Panc1 (cell line): ENCODE measurements at regions not wholly inside any gene's neighbourhood (a gene's known extent, or its start where the extent isn't known, plus 50 kb on each side); places are given as distances from the start of the nearest gene placed in this dataset.

Experiments used
- ATAC-seq: fragments of 200-7000 bp; cut with Tn5 transposase; 2 replicates; pipeline ENCODE4 v1.9.1; 2020; ENCODE audit warnings: mild to moderate bottlenecking, moderate library complexity
- BruUV-seq: library from RNA; stranded (reverse); fragments of 400-500 nt; replicated peaks from 2 replicates; lab custom pipeline; 2021; lab: Mats Ljungman, UMichigan
- CTCF ChIA-PET: fragments of 300-600 bp; sonication (Branson Sonifier 250); formaldehyde crosslinking; loops from one replicate; lab custom pipeline; 2022; ENCODE audit warnings: antibody characterized with exemption; lab: Charles Lee
- POLR2A ChIA-PET: fragments of 300-600 bp; sonication (Branson Sonifier 250); formaldehyde crosslinking; loops from one replicate; lab custom pipeline; 2022; ENCODE audit warnings: antibody characterized with exemption; lab: Charles Lee
- DNase-seq: peaks from one replicate; pipeline ENCODE4 v3.0.0-alpha.2; 2010; ENCODE audit warnings: low read depth, low spot score
- H3K27ac ChIP-seq: 2 replicates; pipeline ENCODE4 v1.5.1; 2011; ENCODE audit warnings: mild to moderate bottlenecking, low read length, inconsistent platforms
- H3K27me3 ChIP-seq: fragments of 200-500 bp; sonication (Bioruptor generic); 2 replicates; pipeline ENCODE4 v1.6.0; 2014; ENCODE audit warnings: low read length, inconsistent platforms; ENCODE audit not compliant: control insufficient read depth, insufficient read depth
- H3K36me3 ChIP-seq: fragments of 200-500 bp; sonication (Bioruptor generic); 2 replicates; pipeline ENCODE4 v1.5.1; 2014; ENCODE audit warnings: inconsistent platforms, mild to moderate bottlenecking, low read length, moderate library complexity; ENCODE audit not compliant: control insufficient read depth, insufficient read depth
- H3K4me1 ChIP-seq: 2 replicates; pipeline ENCODE4 v1.5.1; 2011; ENCODE audit warnings: inconsistent platforms, mild to moderate bottlenecking, low read length, moderate library complexity; ENCODE audit not compliant: control insufficient read depth, insufficient read depth
- H3K4me3 ChIP-seq, 2 experiments: 2 replicates each; pipeline ENCODE4 v1.5.1; 2011 to 2012; ENCODE audit warnings: low read depth in 2 of 2, low read length in 2 of 2, mild to moderate bottlenecking in 2 of 2, inconsistent platforms in 1 of 2, moderate library complexity in 1 of 2
- H3K9me3 ChIP-seq: fragments of 200-500 bp; sonication (Bioruptor generic); 2 replicates; pipeline ENCODE4 v1.5.1; 2014; ENCODE audit warnings: low read depth, mild to moderate bottlenecking, inconsistent platforms, low read length, moderate library complexity; ENCODE audit not compliant: control insufficient read depth, insufficient read depth
- CTCF ChIP-seq: fragments of 450-650 bp; IDR thresholded peaks from 2 replicates; pipeline ENCODE4 v1.5.1; 2017; ENCODE audit warnings: mild to moderate bottlenecking
- POLR2AphosphoS5 ChIP-seq: IDR thresholded peaks from 2 replicates; pipeline ENCODE4 v1.6.1; 2012; ENCODE audit warnings: mild to moderate bottlenecking, low read depth, low read length, moderate library complexity
- SIN3A ChIP-seq: IDR thresholded peaks from 2 replicates; pipeline ENCODE4 v1.6.1; 2012; ENCODE audit warnings: low read depth, mild to moderate bottlenecking, low read length, moderate library complexity, borderline replicate concordance; ENCODE audit not compliant: insufficient read depth
- TCF7L2 ChIP-seq: IDR thresholded peaks from 2 replicates; pipeline ENCODE4 v1.6.1; 2011; ENCODE audit warnings: mild to moderate bottlenecking, low read depth, low read length, inconsistent platforms
- in situ Hi-C: cut with HindIII; loops from 2 replicates; pipeline ENCODE4 v1.10.0; 2016; ENCODE audit warnings: low sequenced_read_pairs, low pct_unique_long_range_greater_than_20kb
- intact Hi-C: fragments of 100-400 bp; cut with micrococcal nuclease; formaldehyde crosslinking; loops from one replicate; pipeline ENCODE4 v1.10.0; 2022; ENCODE audit not compliant: unreplicated experiment
- TF ChIP-seq, protein P1 (sequence below), 2 experiments: IDR thresholded peaks; 2 replicates each; pipeline ENCODE4 v1.6.1; 2011 to 2012; ENCODE audit warnings: low read depth in 2 of 2, control low read depth in 1 of 2, low read length in 1 of 2, mild to moderate bottlenecking in 1 of 2, moderate library complexity in 1 of 2; ENCODE audit not compliant: insufficient read depth in 1 of 2

DNA sequence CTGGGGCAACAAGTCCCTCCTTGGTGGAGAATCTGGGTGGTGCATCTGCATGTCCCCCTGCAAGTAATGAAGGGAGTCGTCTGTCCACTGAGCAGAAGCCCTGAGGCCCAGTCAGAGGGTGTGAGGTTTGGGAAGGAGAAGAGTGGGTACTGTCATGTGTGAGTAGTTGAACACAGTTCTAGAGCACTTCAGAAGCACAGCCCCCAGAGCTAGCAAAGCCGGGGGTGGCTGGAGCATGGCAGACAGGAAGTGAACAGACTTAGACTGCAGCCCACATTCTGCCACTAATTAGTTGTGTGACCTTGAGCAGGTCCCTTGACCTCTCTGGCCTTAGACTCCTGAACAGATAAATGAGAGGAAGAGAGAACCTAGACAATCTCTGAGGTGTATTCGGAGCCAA, 207.6 kb downstream of the UACA start:
- ATAC-seq, result no peak
- TF ChIP-seq TCF7L2, result no peak
- TF ChIP-seq, protein P1, sequence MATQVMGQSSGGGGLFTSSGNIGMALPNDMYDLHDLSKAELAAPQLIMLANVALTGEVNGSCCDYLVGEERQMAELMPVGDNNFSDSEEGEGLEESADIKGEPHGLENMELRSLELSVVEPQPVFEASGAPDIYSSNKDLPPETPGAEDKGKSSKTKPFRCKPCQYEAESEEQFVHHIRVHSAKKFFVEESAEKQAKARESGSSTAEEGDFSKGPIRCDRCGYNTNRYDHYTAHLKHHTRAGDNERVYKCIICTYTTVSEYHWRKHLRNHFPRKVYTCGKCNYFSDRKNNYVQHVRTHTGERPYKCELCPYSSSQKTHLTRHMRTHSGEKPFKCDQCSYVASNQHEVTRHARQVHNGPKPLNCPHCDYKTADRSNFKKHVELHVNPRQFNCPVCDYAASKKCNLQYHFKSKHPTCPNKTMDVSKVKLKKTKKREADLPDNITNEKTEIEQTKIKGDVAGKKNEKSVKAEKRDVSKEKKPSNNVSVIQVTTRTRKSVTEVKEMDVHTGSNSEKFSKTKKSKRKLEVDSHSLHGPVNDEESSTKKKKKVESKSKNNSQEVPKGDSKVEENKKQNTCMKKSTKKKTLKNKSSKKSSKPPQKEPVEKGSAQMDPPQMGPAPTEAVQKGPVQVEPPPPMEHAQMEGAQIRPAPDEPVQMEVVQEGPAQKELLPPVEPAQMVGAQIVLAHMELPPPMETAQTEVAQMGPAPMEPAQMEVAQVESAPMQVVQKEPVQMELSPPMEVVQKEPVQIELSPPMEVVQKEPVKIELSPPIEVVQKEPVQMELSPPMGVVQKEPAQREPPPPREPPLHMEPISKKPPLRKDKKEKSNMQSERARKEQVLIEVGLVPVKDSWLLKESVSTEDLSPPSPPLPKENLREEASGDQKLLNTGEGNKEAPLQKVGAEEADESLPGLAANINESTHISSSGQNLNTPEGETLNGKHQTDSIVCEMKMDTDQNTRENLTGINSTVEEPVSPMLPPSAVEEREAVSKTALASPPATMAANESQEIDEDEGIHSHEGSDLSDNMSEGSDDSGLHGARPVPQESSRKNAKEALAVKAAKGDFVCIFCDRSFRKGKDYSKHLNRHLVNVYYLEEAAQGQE (IDR thresholded peaks at IDR 0.05; ENCODE audit: insufficient read depth in 1 of 2, low read depth in 2 of 2, low read length in 1 of 2), result no peak
- no peak for TF ChIP-seq CTCF
- TF ChIP-seq POLR2AphosphoS5, result no peak
- no peak for TF ChIP-seq SIN3A
- Histone ChIP-seq H3K36me3 (no peaks in the 10 kb centered on the region), H3K4me3 (no peak overlapping the region), H3K4me1 (no peaks in the 10 kb centered on the region; the same call in 1 of the 2 replicates), H3K27ac (no peak overlapping the region), H3K9me3 (no peaks in the 10 kb centered on the region), H3K27me3 (no peaks in the 10 kb centered on the region)
- ChIA-PET CTCF (no interaction called here), POLR2A (no interaction called here)
- BruUV-seq, result no TSS peak
- in situ Hi-C loops, result no loop called here
- intact Hi-C loops, result no loop called here
- DNase-seq, result no peak

DNA sequence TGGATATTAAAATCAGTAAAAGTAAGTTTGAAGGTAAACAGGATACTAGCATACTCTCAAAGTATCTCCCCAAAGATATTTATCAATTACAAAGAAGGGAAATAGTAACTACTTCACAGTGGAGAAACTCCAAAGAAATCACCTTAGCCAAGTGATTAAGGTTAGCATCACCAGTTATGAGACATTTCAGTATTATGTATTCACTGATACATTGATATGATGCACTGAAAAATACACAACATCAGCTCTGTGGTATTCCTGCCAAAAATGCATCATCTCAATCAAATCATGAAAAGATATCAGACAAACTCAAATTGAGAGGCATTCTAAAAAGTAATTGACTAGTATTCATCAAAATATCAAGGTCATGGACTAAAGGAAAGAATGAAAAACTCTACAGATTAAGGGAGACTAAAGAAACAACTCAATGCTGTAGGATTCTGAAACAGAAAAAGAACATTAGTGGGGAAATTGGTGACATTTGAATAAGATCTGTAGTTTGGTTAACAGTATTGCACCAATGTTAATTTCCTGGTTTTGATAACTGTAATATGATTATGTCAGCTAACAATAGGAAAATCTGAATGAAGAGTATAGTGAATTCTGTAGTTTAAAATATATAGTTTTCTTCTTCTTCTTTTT, 215.4 kb downstream of the UACA start:
- H3K27ac ChIP-seq, result no peak overlapping the region
- intact Hi-C loops (no loop called here), in situ Hi-C loops (no loop called here)
- CTCF ChIA-PET, result no interaction called here
- no peaks in the 10 kb centered on the region for H3K27me3 ChIP-seq
- H3K9me3 ChIP-seq, result no peaks in the 10 kb centered on the region
- no peak for DNase-seq
- ATAC-seq, result no peak
- TF ChIP-seq, protein P1 (IDR thresholded peaks at IDR 0.05; ENCODE audit: insufficient read depth in 1 of 2, low read depth in 2 of 2, low read length in 1 of 2), result no peak
- TF ChIP-seq CTCF (no peak), TCF7L2 (no peak), SIN3A (no peak), POLR2AphosphoS5 (no peak)
- H3K4me3 ChIP-seq, result no peak overlapping the region
- no TSS peak for BruUV-seq
- POLR2A ChIA-PET, result interaction anchor here (0.6 to 0.7 kb wide), 2 partner anchors 121 to 291 kb away, joined by 5 to 12 read pairs; no protein-coding TSS in a partner anchor
- no peaks in the 10 kb centered on the region for H3K4me1 ChIP-seq
- H3K36me3 ChIP-seq, result no peaks in the 10 kb centered on the region
